ENCODE measurements at regions not wholly inside any gene's neighbourhood (a gene's known extent, or its start where the extent isn't known, plus 50 kb on each side); places are given as distances from the start of the nearest gene placed in this dataset.

DNA sequence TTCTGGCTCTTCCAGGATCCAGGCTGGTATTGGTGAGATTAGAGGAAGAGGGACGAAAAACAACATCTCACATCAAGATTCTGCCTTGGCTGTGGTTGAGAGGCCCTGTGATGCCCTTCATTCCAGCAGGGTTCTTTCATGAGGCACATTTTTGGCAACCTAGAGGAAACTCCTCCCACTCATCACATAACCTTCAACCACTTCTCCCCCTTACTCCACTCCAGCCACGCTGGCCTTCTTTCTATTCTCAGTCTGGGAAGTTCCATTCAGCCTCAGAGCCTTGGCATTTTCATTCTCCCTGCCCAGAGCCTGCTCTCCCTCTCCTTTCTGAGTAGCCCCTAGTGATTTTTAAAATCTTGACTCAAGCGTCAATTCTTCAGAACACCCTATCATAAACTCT, 337.5 kb downstream of the ZSWIM6 start:
- Histone ChIP-seq H3K4me1 (ENCODE audit: control insufficient read depth, extremely low read depth, insufficient read depth, low read length) (no peaks in the 10 kb centered on the region), H3K9ac (replicated peaks; ENCODE audit: extremely low read depth, insufficient read depth, low read length) (no peak overlapping the region), H2AFZ (ENCODE audit: low read depth, low read length) (no peak overlapping the region), H3K27me3 (ENCODE audit: control insufficient read depth in 2 of 2, insufficient read depth in 2 of 2, low read length in 2 of 2) (peaks cover 13 to 22% of the 10 kb centered on the region in 2 experiments), H3K27ac (ENCODE audit: insufficient read depth, low read depth, low read length) (no peak overlapping the region), H4K20me1 (replicated peaks; ENCODE audit: control insufficient read depth, extremely low read depth, insufficient read depth, low read length) (no peaks in the 10 kb centered on the region), H3K9me3 (replicated peaks; ENCODE audit: control insufficient read depth, insufficient read depth, low read length) (no peaks in the 10 kb centered on the region), H3K36me3 (ENCODE audit: control insufficient read depth in 2 of 2, extremely low read depth in 1 of 2, insufficient read depth in 2 of 2, low read length in 2 of 2) (no peaks in the 10 kb centered on the region), H3K4me3 (replicated peaks in 1 of 3; ENCODE audit: insufficient read depth in 1 of 3, low read depth in 1 of 3, low read length in 3 of 3) (no peak overlapping the region), H3K4me2 (ENCODE audit: insufficient read depth, low read length) (no peak overlapping the region), H3K79me2 (ENCODE audit: control insufficient read depth, insufficient read depth, low read length) (no peaks in the 10 kb centered on the region), H3K9me1 (replicated peaks; ENCODE audit: control insufficient read depth, extremely low read depth, insufficient read depth, low read length) (no peaks in the 10 kb centered on the region)
- DNase-seq (ENCODE audit: low read depth, low spot score): no peak
- no TSS peak for BruUV-seq (replicated peaks)
- CTCF ChIA-PET: interaction anchor here (1.1 to 3.2 kb wide), 2 partner anchors 11 to 12 kb away, joined by 3 to 15 read pairs; no protein-coding TSS in a partner anchor
- POLR2A ChIA-PET: no interaction called here
- dilution Hi-C loops (cut with MboI; ENCODE audit: extremely low pct_ligation_motif_present, low sequenced_read_pairs): no loop called here
- no peak for FAIRE-seq
- no peak for TF ChIP-seq FOS (IDR thresholded peaks at IDR 0.05; ENCODE audit: borderline replicate concordance, insufficient read depth, low read length)
- no peak for TF ChIP-seq MYC (IDR thresholded peaks at IDR 0.05; ENCODE audit: low read depth, low read length)
- TF ChIP-seq EZH2 (IDR thresholded peaks at IDR 0.05; ENCODE audit: borderline replicate concordance, low read depth, low read length, severe bottlenecking): no peak
- no peak for TF ChIP-seq POLR2A (IDR thresholded peaks at IDR 0.05; ENCODE audit: low read depth, low read length)
- no peak for TF ChIP-seq CTCF (IDR thresholded peaks at IDR 0.05; ENCODE audit: extremely low read depth in 1 of 2, insufficient read depth in 1 of 2, low read depth in 1 of 2, low read length in 2 of 2)
- TF ChIP-seq MAX (IDR thresholded peaks at IDR 0.05; ENCODE audit: insufficient read depth, insufficient read length): no peak
- intact Hi-C loops (cut with micrococcal nuclease): no loop called here

DNA sequence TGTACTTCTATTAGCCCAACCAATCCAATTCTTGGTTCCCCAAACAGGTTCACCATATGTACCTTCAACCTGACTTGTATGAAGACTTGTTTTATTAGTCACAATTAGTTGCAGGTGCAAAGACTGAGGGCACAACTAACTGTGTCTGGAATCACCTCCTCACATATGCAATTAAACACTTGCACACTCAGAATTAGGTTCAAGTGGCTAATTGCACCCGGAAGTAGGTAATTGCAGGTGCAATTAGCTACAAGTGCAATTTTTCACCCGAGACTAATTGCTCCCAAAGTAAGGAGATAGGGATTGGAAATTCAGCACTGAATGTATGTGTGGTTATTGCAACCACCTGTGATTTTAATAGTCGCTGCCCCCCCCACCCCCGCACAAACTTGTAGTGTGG, 338.9 kb downstream of the ZSWIM6 start:
- H3K27me3 ChIP-seq (ENCODE audit: control insufficient read depth in 2 of 2, insufficient read depth in 2 of 2, low read length in 2 of 2): peaks cover 13 to 22% of the 10 kb centered on the region in 2 experiments
- FAIRE-seq (no peak), DNase-seq (ENCODE audit: low read depth, low spot score) (no peak)
- H3K4me1 ChIP-seq (ENCODE audit: control insufficient read depth, extremely low read depth, insufficient read depth, low read length): no peaks in the 10 kb centered on the region
- no peak overlapping the region for H2AFZ ChIP-seq (ENCODE audit: low read depth, low read length)
- no peaks in the 10 kb centered on the region for H3K36me3 ChIP-seq (ENCODE audit: control insufficient read depth in 2 of 2, extremely low read depth in 1 of 2, insufficient read depth in 2 of 2, low read length in 2 of 2)
- CTCF ChIA-PET: interaction anchor here (1.4 kb wide), 1 partner anchor 12 kb away, joined by 6 read pairs; no protein-coding TSS in a partner anchor
- no peaks in the 10 kb centered on the region for H4K20me1 ChIP-seq (replicated peaks; ENCODE audit: control insufficient read depth, extremely low read depth, insufficient read depth, low read length)
- no peak overlapping the region for H3K27ac ChIP-seq (ENCODE audit: insufficient read depth, low read depth, low read length)
- no peak overlapping the region for H3K4me3 ChIP-seq (replicated peaks in 1 of 3; ENCODE audit: insufficient read depth in 1 of 3, low read depth in 1 of 3, low read length in 3 of 3)
- no peak overlapping the region for H3K9ac ChIP-seq (replicated peaks; ENCODE audit: extremely low read depth, insufficient read depth, low read length)
- dilution Hi-C loops (cut with MboI; ENCODE audit: extremely low pct_ligation_motif_present, low sequenced_read_pairs) (no loop called here), intact Hi-C loops (cut with micrococcal nuclease) (no loop called here)
- POLR2A ChIA-PET: no interaction called here
- H3K9me3 ChIP-seq (replicated peaks; ENCODE audit: control insufficient read depth, insufficient read depth, low read length): no peaks in the 10 kb centered on the region
- TF ChIP-seq MAX (IDR thresholded peaks at IDR 0.05; ENCODE audit: insufficient read depth, insufficient read length): no peak
- TF ChIP-seq JUN (IDR thresholded peaks at IDR 0.05; ENCODE audit: borderline replicate concordance, insufficient read depth, insufficient read length, low read depth): no peak
- TF ChIP-seq EZH2 (IDR thresholded peaks at IDR 0.05; ENCODE audit: borderline replicate concordance, low read depth, low read length, severe bottlenecking): no peak
- no peak for TF ChIP-seq CTCF (IDR thresholded peaks at IDR 0.05; ENCODE audit: extremely low read depth in 1 of 2, insufficient read depth in 1 of 2, low read depth in 1 of 2, low read length in 2 of 2)
- TF ChIP-seq GATA2 (IDR thresholded peaks at IDR 0.05; ENCODE audit: insufficient read depth, insufficient read length, low read depth, low read length): no peak
- no peak for TF ChIP-seq MYC (IDR thresholded peaks at IDR 0.05; ENCODE audit: low read depth, low read length)
- no peak for TF ChIP-seq POLR2AphosphoS5 (IDR thresholded peaks at IDR 0.05; ENCODE audit: insufficient read depth, low read depth, low read length)
- no peak for TF ChIP-seq POLR2A (IDR thresholded peaks at IDR 0.05; ENCODE audit: low read depth, low read length)
- TF ChIP-seq FOS (IDR thresholded peaks at IDR 0.05; ENCODE audit: borderline replicate concordance, insufficient read depth, low read length): no peak
- H3K4me2 ChIP-seq (ENCODE audit: insufficient read depth, low read length): no peak overlapping the region
- BruUV-seq (replicated peaks): no TSS peak
- H3K9me1 ChIP-seq (replicated peaks; ENCODE audit: control insufficient read depth, extremely low read depth, insufficient read depth, low read length): no peaks in the 10 kb centered on the region
- no peaks in the 10 kb centered on the region for H3K79me2 ChIP-seq (ENCODE audit: control insufficient read depth, insufficient read depth, low read length)
